Transverse colon (tissue), 4 donors: ENCODE measurements at regions not wholly inside any gene's neighbourhood (a gene's known extent, or its start where the extent isn't known, plus 50 kb on each side); places are given as distances from the start of the nearest gene placed in this dataset.

Source experiments
- POLR2AphosphoS5 ChIP-seq, 3 donors: sonication (generic); formaldehyde crosslinking; IDR thresholded peaks; one replicate each; pipeline ENCODE4 v1.6.1; 2016; ENCODE audit warnings: antibody characterized with exemption in 3 of 3
- TF ChIP-seq, protein P1 (sequence below), 5 experiments: fragments of 200-600 bp in 3 of 5; fragments of 450-650 bp in 2 of 5; sonication (generic) in 3 of 5; IDR thresholded peaks; 1 replicate in 2 of 5; 2 replicates in 3 of 5; pipeline ENCODE4 v1.5.1; 2016 to 2017; ENCODE audit warnings: antibody characterized with exemption in 5 of 5, inconsistent platforms in 3 of 5, mild to moderate bottlenecking in 2 of 5, moderate library complexity in 1 of 5

DNA sequence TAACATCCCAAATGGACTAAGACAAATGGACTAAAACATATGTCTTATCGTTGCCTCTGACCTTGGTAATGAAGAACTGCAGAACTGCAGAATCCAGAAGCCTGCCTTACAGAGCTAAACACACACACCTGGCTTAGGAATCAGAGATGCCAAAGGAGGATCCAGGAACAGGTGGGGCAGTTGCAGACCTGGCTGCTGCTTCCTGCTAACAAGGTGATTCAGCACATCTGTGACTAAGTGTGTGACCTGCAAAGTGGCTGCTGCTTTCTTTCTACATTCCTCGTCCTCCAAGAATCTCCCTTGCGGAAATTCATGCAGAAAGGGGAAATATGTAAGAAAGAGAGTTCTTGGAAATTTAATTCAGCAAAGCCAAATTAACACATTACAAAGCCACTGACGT lies 96.8 kb upstream of the NLGN4X start:
- TF ChIP-seq, protein P1, sequence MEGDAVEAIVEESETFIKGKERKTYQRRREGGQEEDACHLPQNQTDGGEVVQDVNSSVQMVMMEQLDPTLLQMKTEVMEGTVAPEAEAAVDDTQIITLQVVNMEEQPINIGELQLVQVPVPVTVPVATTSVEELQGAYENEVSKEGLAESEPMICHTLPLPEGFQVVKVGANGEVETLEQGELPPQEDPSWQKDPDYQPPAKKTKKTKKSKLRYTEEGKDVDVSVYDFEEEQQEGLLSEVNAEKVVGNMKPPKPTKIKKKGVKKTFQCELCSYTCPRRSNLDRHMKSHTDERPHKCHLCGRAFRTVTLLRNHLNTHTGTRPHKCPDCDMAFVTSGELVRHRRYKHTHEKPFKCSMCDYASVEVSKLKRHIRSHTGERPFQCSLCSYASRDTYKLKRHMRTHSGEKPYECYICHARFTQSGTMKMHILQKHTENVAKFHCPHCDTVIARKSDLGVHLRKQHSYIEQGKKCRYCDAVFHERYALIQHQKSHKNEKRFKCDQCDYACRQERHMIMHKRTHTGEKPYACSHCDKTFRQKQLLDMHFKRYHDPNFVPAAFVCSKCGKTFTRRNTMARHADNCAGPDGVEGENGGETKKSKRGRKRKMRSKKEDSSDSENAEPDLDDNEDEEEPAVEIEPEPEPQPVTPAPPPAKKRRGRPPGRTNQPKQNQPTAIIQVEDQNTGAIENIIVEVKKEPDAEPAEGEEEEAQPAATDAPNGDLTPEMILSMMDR (IDR thresholded peaks at IDR 0.05): no peak
- no peak for TF ChIP-seq POLR2AphosphoS5 (IDR thresholded peaks at IDR 0.05)
